HEK293 (cell line): ENCODE measurements at regions not wholly inside any gene's neighbourhood (a gene's known extent, or its start where the extent isn't known, plus 50 kb on each side); places are given as distances from the start of the nearest gene placed in this dataset.
A peak's percentile ranks its signal among the peaks of the same experiment; 100 is the strongest.
"Not testable (repeated sequence)": the region's sequence is repeated elsewhere in the genome, so short reads cannot be mapped to it uniquely, and the experiment has no call there.

Source experiments
- CTCF ChIA-PET: fragments of 350-600 bp; formaldehyde crosslinking; extraction: SDS; loops from one replicate; lab custom pipeline; 2021; ENCODE audit warnings: antibody characterized with exemption; lab: Yijun Ruan, JAX
- POLR2A ChIA-PET: fragments of 300-600 bp; formaldehyde crosslinking; extraction: SDS; loops from one replicate; lab custom pipeline; 2020; ENCODE audit warnings: antibody characterized with exemption, inconsistent platforms; lab: Yijun Ruan, JAX
- H3K27ac ChIP-seq: fragments of 200-500 bp; sonication (Bioruptor generic); 2 replicates; pipeline ENCODE4 v1.5.1; 2014; ENCODE audit warnings: low read depth, low read length, control low read depth, inconsistent platforms; ENCODE audit errors: extremely low read depth
- H3K36me3 ChIP-seq, 2 experiments: fragments of 200-500 bp in 1 of 2; sonication (Bioruptor generic) in 1 of 2; 1 replicate in 1 of 2; 2 replicates in 1 of 2; pipeline ENCODE4 v1.5.1; 2014 to 2017; ENCODE audit warnings: inconsistent platforms in 2 of 2, low read length in 2 of 2; ENCODE audit not compliant: control insufficient read depth in 2 of 2, insufficient read depth in 1 of 2
- H3K4me1 ChIP-seq: fragments of 200-500 bp; sonication (Bioruptor generic); 2 replicates; pipeline ENCODE4 v1.5.1; 2014; ENCODE audit warnings: mild to moderate bottlenecking, low read length, inconsistent platforms; ENCODE audit not compliant: control insufficient read depth, insufficient read depth
- H3K4me3 ChIP-seq: 2 replicates; pipeline ENCODE4 v1.5.1; 2011; ENCODE audit warnings: low read depth, mild to moderate bottlenecking, control low read depth, low read length, moderate library complexity
- H3K9me3 ChIP-seq: fragments of 200-500 bp; sonication (Bioruptor generic); 2 replicates; pipeline ENCODE4 v1.5.1; 2014; ENCODE audit warnings: low read depth, low read length, inconsistent platforms; ENCODE audit not compliant: control insufficient read depth, insufficient read depth
- FEZF1 ChIP-seq: fragments of 450-650 bp; formaldehyde crosslinking; IDR thresholded peaks from 2 replicates; pipeline ENCODE4 v1.5.1; 2016; ENCODE audit warnings: missing biosample characterization, missing genetic modification characterization
- GLI4 ChIP-seq: fragments of 450-650 bp; formaldehyde crosslinking; IDR thresholded peaks from 2 replicates; pipeline ENCODE4 v1.5.1; 2016; ENCODE audit warnings: missing biosample characterization, missing genetic modification characterization
- OVOL3 ChIP-seq: fragments of 450-650 bp; formaldehyde crosslinking; IDR thresholded peaks from 2 replicates; pipeline ENCODE4 v1.5.1; 2016; ENCODE audit warnings: missing biosample characterization, missing genetic modification characterization
- SCRT1 ChIP-seq: fragments of 450-650 bp; formaldehyde crosslinking; IDR thresholded peaks from 2 replicates; pipeline ENCODE4 v1.5.1; 2016; ENCODE audit warnings: missing biosample characterization, missing genetic modification characterization, borderline replicate concordance
- SCRT2 ChIP-seq: fragments of 450-650 bp; formaldehyde crosslinking; IDR thresholded peaks from 2 replicates; pipeline ENCODE4 v1.5.1; 2016; ENCODE audit warnings: missing biosample characterization, missing genetic modification characterization
- SP3 ChIP-seq: fragments of 450-650 bp; formaldehyde crosslinking; IDR thresholded peaks from 2 replicates; pipeline ENCODE4 v1.5.1; 2016; ENCODE audit warnings: missing biosample characterization, missing genetic modification characterization
- TRIM28 ChIP-seq: IDR thresholded peaks from 2 replicates; pipeline ENCODE4 v1.6.1; 2011; ENCODE audit warnings: low read length, control low read depth, borderline replicate concordance
- YY2 ChIP-seq: fragments of 450-650 bp; formaldehyde crosslinking; IDR thresholded peaks from 2 replicates; pipeline ENCODE4 v1.5.1; 2016; ENCODE audit warnings: missing biosample characterization, missing genetic modification characterization
- ZNF2 ChIP-seq: fragments of 450-650 bp; formaldehyde crosslinking; IDR thresholded peaks from 2 replicates; pipeline ENCODE4 v1.5.1; 2016; ENCODE audit warnings: missing biosample characterization, missing genetic modification characterization
- ZNF341 ChIP-seq: fragments of 450-650 bp; formaldehyde crosslinking; IDR thresholded peaks from 2 replicates; pipeline ENCODE4; 2016; ENCODE audit warnings: low read depth, missing biosample characterization, missing genetic modification characterization
- ZNF513 ChIP-seq: fragments of 450-650 bp; IDR thresholded peaks from 2 replicates; pipeline ENCODE4 v1.5.1; 2018; ENCODE audit warnings: missing biosample characterization, missing genetic modification characterization
- ZNF639 ChIP-seq: fragments of 450-650 bp; formaldehyde crosslinking; IDR thresholded peaks from 2 replicates; pipeline ENCODE4 v1.5.1; 2016; ENCODE audit warnings: missing biosample characterization, missing genetic modification characterization
- ZNF654 ChIP-seq: fragments of 450-650 bp; formaldehyde crosslinking; IDR thresholded peaks from 2 replicates; pipeline ENCODE4 v1.5.1; 2016; ENCODE audit warnings: low read depth, missing biosample characterization, missing genetic modification characterization
- ZNF843 ChIP-seq: fragments of 450-650 bp; formaldehyde crosslinking; IDR thresholded peaks from 2 replicates; pipeline ENCODE4 v1.5.1; 2016; ENCODE audit warnings: missing biosample characterization, missing genetic modification characterization

GRCh38 chr7:142498364-142498763 is 240.5 kb upstream of the PRSS58 start:
- no peak overlapping the region for H3K4me3 ChIP-seq
- peaks cover 4% of the 10 kb centered on the region for H3K4me1 ChIP-seq
- TF ChIP-seq YY2 (tag by site-specific recombination), result no peak
- TF ChIP-seq ZNF513, result no peak
- no peak for TF ChIP-seq ZNF639
- TF ChIP-seq, all 188 proteins: peak for 0
- POLR2A ChIA-PET, result no interaction called here
- H3K27ac ChIP-seq, result no peak overlapping the region
- no peaks in the 10 kb centered on the region for H3K36me3 ChIP-seq
- CTCF ChIA-PET, result interaction anchor here (0.6 to 5.3 kb wide), 19 partner anchors 8 to 285 kb away, joined by 3 to 99 read pairs (median 9); no protein-coding TSS in a partner anchor
- H3K9me3 ChIP-seq, result no peaks in the 10 kb centered on the region

- TF ChIP-seq ZNF2 (tag by site-specific recombination) (peak; percentile 53; the same call in 1 of the 2 replicates), TRIM28 (0 out of 2 replicates have a peak, but pooled peaks have one; percentile 23), SCRT2 (tag by site-specific recombination) (peak; percentile 96), ZNF341 (no peak), GLI4 (tag by site-specific recombination) (no peak), SP3 (tag by site-specific recombination) (no peak), ZNF654 (tag by site-specific recombination) (peak; percentile 54), SCRT1 (tag by site-specific recombination) (peak; percentile 94)
- TF ChIP-seq, all 188 proteins: peak for 5
- Histone ChIP-seq H3K36me3 (no peaks in the 10 kb centered on the region), H3K4me1 (peaks cover 4% of the 10 kb centered on the region), H3K27ac (no peak overlapping the region), H3K4me3 (no peak overlapping the region), H3K9me3 (no peaks in the 10 kb centered on the region)
- CTCF ChIA-PET, result interaction anchor here (0.7 to 5.3 kb wide), 41 partner anchors 8 to 718 kb away, joined by 3 to 99 read pairs (median 6); no protein-coding TSS in a partner anchor
- POLR2A ChIA-PET, result no interaction called here
Measured at GRCh38 chr7:142496545-142496991, 238.7 kb upstream of the PRSS58 start.

- CTCF ChIA-PET, result interaction anchor here (0.7 to 5.3 kb wide), 16 partner anchors 9 to 140 kb away, joined by 3 to 99 read pairs (median 8); no protein-coding TSS in a partner anchor
Measured at GRCh38 chr7:142495879-142496278, 238.0 kb upstream of the PRSS58 start.

GRCh38 chr7:142495301-142495700 is 237.4 kb upstream of the PRSS58 start:
- POLR2A ChIA-PET, H3K4me1 ChIP-seq, H3K9me3 ChIP-seq, H3K36me3 ChIP-seq, H3K4me3 ChIP-seq, H3K27ac ChIP-seq: not testable (repeated sequence)
- CTCF ChIA-PET, result interaction anchor here (0.6 to 5.3 kb wide), 10 partner anchors 9 to 414 kb away, joined by 3 to 99 read pairs (median 6); no protein-coding TSS in a partner anchor
- TF ChIP-seq ZNF843 (tag by site-specific recombination) (0 out of 2 replicates have a peak, but pooled peaks have one; percentile 17), OVOL3 (tag by site-specific recombination) (peak; percentile 58; the same call in 1 of the 2 replicates), FEZF1 (tag by site-specific recombination) (peak; percentile 19; the same call in 1 of the 2 replicates)

More at GRCh38 chr7:142495879-142496278, 238.0 kb upstream of the PRSS58 start:
- H3K36me3 ChIP-seq, H3K27ac ChIP-seq, POLR2A ChIA-PET, H3K4me1 ChIP-seq, H3K9me3 ChIP-seq, H3K4me3 ChIP-seq: not testable (repeated sequence)
